ENCODE measurements at regions not wholly inside any gene's neighbourhood (a gene's known extent, or its start where the extent isn't known, plus 50 kb on each side); places are given as distances from the start of the nearest gene placed in this dataset.

- TF ChIP-seq ETS1 (IDR thresholded peaks at IDR 0.05) (no peak), EZH2 (IDR thresholded peaks at IDR 0.05; ENCODE audit: low read depth, unreplicated experiment) (no peak), ZNF114 (CRISPR knock-in tag; IDR thresholded peaks at IDR 0.05) (no peak), CREB1 (CRISPR knock-in tag; IDR thresholded peaks at IDR 0.05; ENCODE audit: low read depth) (no peak), EZH2phosphoT487 (IDR thresholded peaks at IDR 0.05; ENCODE audit: unreplicated experiment) (no peak)
- TF ChIP-seq, protein P1, sequence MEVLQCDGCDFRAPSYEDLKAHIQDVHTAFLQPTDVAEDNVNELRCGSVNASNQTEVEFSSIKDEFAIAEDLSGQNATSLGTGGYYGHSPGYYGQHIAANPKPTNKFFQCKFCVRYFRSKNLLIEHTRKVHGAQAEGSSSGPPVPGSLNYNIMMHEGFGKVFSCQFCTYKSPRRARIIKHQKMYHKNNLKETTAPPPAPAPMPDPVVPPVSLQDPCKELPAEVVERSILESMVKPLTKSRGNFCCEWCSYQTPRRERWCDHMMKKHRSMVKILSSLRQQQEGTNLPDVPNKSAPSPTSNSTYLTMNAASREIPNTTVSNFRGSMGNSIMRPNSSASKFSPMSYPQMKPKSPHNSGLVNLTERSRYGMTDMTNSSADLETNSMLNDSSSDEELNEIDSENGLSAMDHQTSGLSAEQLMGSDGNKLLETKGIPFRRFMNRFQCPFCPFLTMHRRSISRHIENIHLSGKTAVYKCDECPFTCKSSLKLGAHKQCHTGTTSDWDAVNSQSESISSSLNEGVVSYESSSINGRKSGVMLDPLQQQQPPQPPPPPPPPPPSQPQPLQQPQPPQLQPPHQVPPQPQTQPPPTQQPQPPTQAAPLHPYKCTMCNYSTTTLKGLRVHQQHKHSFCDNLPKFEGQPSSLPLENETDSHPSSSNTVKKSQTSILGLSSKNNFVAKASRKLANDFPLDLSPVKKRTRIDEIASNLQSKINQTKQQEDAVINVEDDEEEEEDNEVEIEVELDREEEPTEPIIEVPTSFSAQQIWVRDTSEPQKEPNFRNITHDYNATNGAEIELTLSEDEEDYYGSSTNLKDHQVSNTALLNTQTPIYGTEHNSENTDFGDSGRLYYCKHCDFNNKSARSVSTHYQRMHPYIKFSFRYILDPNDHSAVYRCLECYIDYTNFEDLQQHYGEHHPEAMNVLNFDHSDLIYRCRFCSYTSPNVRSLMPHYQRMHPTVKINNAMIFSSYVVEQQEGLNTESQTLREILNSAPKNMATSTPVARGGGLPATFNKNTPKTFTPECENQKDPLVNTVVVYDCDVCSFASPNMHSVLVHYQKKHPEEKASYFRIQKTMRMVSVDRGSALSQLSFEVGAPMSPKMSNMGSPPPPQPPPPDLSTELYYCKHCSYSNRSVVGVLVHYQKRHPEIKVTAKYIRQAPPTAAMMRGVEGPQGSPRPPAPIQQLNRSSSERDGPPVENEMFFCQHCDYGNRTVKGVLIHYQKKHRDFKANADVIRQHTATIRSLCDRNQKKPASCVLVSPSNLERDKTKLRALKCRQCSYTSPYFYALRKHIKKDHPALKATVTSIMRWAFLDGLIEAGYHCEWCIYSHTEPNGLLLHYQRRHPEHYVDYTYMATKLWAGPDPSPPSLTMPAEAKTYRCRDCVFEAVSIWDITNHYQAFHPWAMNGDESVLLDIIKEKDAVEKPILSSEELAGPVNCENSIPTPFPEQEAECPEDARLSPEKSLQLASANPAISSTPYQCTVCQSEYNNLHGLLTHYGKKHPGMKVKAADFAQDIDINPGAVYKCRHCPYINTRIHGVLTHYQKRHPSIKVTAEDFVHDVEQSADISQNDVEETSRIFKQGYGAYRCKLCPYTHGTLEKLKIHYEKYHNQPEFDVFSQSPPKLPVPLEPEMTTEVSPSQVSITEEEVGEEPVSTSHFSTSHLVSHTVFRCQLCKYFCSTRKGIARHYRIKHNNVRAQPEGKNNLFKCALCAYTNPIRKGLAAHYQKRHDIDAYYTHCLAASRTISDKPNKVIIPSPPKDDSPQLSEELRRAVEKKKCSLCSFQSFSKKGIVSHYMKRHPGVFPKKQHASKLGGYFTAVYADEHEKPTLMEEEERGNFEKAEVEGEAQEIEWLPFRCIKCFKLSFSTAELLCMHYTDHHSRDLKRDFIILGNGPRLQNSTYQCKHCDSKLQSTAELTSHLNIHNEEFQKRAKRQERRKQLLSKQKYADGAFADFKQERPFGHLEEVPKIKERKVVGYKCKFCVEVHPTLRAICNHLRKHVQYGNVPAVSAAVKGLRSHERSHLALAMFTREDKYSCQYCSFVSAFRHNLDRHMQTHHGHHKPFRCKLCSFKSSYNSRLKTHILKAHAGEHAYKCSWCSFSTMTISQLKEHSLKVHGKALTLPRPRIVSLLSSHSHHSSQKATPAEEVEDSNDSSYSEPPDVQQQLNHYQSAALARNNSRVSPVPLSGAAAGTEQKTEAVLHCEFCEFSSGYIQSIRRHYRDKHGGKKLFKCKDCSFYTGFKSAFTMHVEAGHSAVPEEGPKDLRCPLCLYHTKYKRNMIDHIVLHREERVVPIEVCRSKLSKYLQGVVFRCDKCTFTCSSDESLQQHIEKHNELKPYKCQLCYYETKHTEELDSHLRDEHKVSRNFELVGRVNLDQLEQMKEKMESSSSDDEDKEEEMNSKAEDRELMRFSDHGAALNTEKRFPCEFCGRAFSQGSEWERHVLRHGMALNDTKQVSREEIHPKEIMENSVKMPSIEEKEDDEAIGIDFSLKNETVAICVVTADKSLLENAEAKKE (CRISPR knock-in tag; IDR thresholded peaks at IDR 0.05) = no peak
Observed at GRCh38 chr5:33287242-33287641, 153.5 kb upstream of the TARS1 start (continued).

DNA sequence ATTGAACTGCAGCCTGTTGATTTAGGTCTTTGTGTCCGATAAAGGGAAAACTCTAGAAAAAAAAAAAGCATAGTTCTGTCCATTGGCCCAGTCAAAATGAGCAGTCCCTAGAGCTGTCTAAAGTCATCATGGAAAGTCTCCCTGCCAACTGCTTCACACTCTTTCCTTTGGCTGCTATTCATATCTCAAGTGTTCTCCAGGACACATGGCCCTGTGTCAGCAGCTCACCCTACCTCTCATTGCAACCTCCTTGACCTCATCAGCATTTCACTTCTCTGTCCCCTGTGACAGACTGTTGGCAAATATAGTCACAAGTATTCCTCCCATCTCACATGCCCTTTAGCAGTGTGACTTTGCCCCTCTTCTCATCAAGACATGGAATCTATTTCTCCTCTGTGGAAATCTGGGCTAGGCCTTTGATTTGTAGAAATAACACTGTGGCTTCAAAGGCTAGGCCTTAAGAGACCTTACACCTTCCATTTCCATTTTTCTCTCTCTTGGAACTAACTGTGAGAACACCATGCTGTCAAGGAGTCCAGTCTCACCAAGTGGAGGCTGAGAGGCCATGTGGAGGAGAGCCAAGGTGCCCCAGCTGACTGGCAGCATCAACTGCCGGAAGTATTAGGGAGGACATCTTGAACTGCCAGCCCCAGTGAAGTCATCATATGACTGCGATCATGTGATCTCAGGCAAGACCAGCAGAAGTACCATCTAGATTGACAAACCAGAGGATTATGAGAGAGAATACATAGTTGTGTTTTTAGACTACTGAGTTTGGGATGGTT, 149.4 kb upstream of the TARS1 start:
- H3K9me2 ChIP-seq (ENCODE audit: insufficient read depth) = peaks cover 8% of the 10 kb centered on the region; the same call in 1 of the 2 replicates
- TF ChIP-seq NANOG (IDR thresholded peaks at IDR 0.05; ENCODE audit: borderline replicate concordance) (no peak), EZH2 (IDR thresholded peaks at IDR 0.05; ENCODE audit: low read depth, unreplicated experiment) (no peak)
- TF ChIP-seq, protein P1 (CRISPR knock-in tag; IDR thresholded peaks at IDR 0.05) = no peak

More for the DNA sequence above, 149.4 kb upstream of the TARS1 start:
- Histone ChIP-seq H3K4me1 (ENCODE audit: insufficient read depth) (no peaks in the 10 kb centered on the region), H3K79me2 (replicated peaks; ENCODE audit: insufficient read depth) (no peaks in the 10 kb centered on the region), H2AFZ (no peak overlapping the region), H3F3A (replicated peaks; ENCODE audit: low read depth) (no peaks in the 10 kb centered on the region), H3K36me3 (ENCODE audit: insufficient read depth) (no peaks in the 10 kb centered on the region), H3K27me3 (ENCODE audit: insufficient read depth) (no peaks in the 10 kb centered on the region), H3K4me3 (no peak overlapping the region), H3K4me2 (no peak overlapping the region), H3K27ac (ENCODE audit: low read depth) (no peak overlapping the region), H4K20me1 (replicated peaks; ENCODE audit: insufficient read depth) (no peaks in the 10 kb centered on the region)
- DNase-seq (ENCODE audit: low spot score) (no peak), ATAC-seq (no peak)
- H3K27me3 Mint-ChIP-seq (ENCODE audit: insufficient read depth, low read depth, poor library complexity) = no peaks in the 10 kb centered on the region
- H3K9me3 Mint-ChIP-seq = no peaks in the 10 kb centered on the region
- H3K36me3 Mint-ChIP-seq (ENCODE audit: low read depth) = no peaks in the 10 kb centered on the region
- H3K27ac Mint-ChIP-seq = no peak overlapping the region
- H3K4me3 Mint-ChIP-seq = no peak overlapping the region
- H3K4me1 Mint-ChIP-seq = peaks cover 10% of the 10 kb centered on the region

Data from GM23338 (cell line).